BLaER1 (cell line): ENCODE measurements at regions not wholly inside any gene's neighbourhood (a gene's known extent, or its start where the extent isn't known, plus 50 kb on each side); places are given as distances from the start of the nearest gene placed in this dataset.
"Not testable (repeated sequence)": the region's sequence is repeated elsewhere in the genome, so short reads cannot be mapped to it uniquely, and the experiment has no call there.

Source experiments
- H3K27ac ChIP-seq: shearing (Covaris generic); formaldehyde crosslinking; 2 replicates; pipeline ENCODE4 v1.8.1; 2022
- H3K27me3 ChIP-seq: shearing (Covaris generic); formaldehyde crosslinking; 2 replicates; pipeline ENCODE4 v1.8.1; 2022
- H3K36me3 ChIP-seq: shearing (Covaris generic); formaldehyde crosslinking; 2 replicates; pipeline ENCODE4 v1.8.1; 2022
- H3K4me1 ChIP-seq: shearing (Covaris generic); formaldehyde crosslinking; 2 replicates; pipeline ENCODE4 v1.8.1; 2022
- H3K4me2 ChIP-seq: shearing (Covaris generic); formaldehyde crosslinking; 2 replicates; pipeline ENCODE4 v1.8.1; 2022
- H3K4me3 ChIP-seq: shearing (Covaris generic); formaldehyde crosslinking; 2 replicates; pipeline ENCODE4 v1.8.1; 2022
- H3K9ac ChIP-seq: shearing (Covaris generic); formaldehyde crosslinking; 2 replicates; pipeline ENCODE4 v1.8.1; 2022
- H3K9me3 ChIP-seq: shearing (Covaris generic); formaldehyde crosslinking; 2 replicates; pipeline ENCODE4 v1.8.1; 2022
- H4K20me1 ChIP-seq: shearing (Covaris generic); formaldehyde crosslinking; 2 replicates; pipeline ENCODE4 v1.8.1; 2022
- Cebpa-rat ChIP-seq: shearing (Covaris generic); IDR thresholded peaks from 2 replicates; pipeline ENCODE4 v1.8.1; 2022

GRCh38 chr12:38508246-38508645 is 191.7 kb downstream of the ALG10B start:
- no peaks in the 10 kb centered on the region for H4K20me1 ChIP-seq
- no peak overlapping the region for H3K4me2 ChIP-seq
- no peak overlapping the region for H3K27ac ChIP-seq
- no peak for TF ChIP-seq Cebpa-rat
- H3K36me3 ChIP-seq = no peaks in the 10 kb centered on the region
- H3K9me3 ChIP-seq = no peaks in the 10 kb centered on the region
- no peaks in the 10 kb centered on the region for H3K4me1 ChIP-seq
- no peaks in the 10 kb centered on the region for H3K27me3 ChIP-seq
- H3K4me3 ChIP-seq = no peak overlapping the region
- H3K9ac ChIP-seq = no peak overlapping the region

- Histone ChIP-seq H3K36me3 (no peaks in the 10 kb centered on the region), H3K27ac (no peak overlapping the region), H3K4me2 (no peak overlapping the region), H3K9me3 (no peaks in the 10 kb centered on the region), H3K9ac (no peak overlapping the region), H3K4me1 (no peaks in the 10 kb centered on the region), H3K4me3 (no peak overlapping the region), H4K20me1 (no peaks in the 10 kb centered on the region), H3K27me3 (no peaks in the 10 kb centered on the region)
- no peak for TF ChIP-seq Cebpa-rat
Observed at GRCh38 chr12:38515912-38516311, 199.3 kb downstream of the ALG10B start.

- no peak overlapping the region for H3K27ac ChIP-seq
- H3K4me2 ChIP-seq = no peak overlapping the region
- H3K4me1 ChIP-seq = no peaks in the 10 kb centered on the region
- TF ChIP-seq Cebpa-rat = no peak
- H3K4me3 ChIP-seq = no peak overlapping the region
- H3K9me3 ChIP-seq = no peaks in the 10 kb centered on the region
- H4K20me1 ChIP-seq = no peaks in the 10 kb centered on the region
- H3K36me3 ChIP-seq = no peaks in the 10 kb centered on the region
- no peaks in the 10 kb centered on the region for H3K27me3 ChIP-seq
- H3K9ac ChIP-seq = no peak overlapping the region
Observed at GRCh38 chr12:38516418-38516817, 199.8 kb downstream of the ALG10B start.

- no peaks in the 10 kb centered on the region for H3K4me1 ChIP-seq
- H3K27ac ChIP-seq = no peak overlapping the region
- H3K36me3 ChIP-seq = no peaks in the 10 kb centered on the region
- no peaks in the 10 kb centered on the region for H3K27me3 ChIP-seq
- H4K20me1 ChIP-seq = no peaks in the 10 kb centered on the region
- no peak overlapping the region for H3K4me3 ChIP-seq
- no peak overlapping the region for H3K9ac ChIP-seq
- no peaks in the 10 kb centered on the region for H3K9me3 ChIP-seq
- no peak for TF ChIP-seq Cebpa-rat
- no peak overlapping the region for H3K4me2 ChIP-seq
Observed at GRCh38 chr12:38523920-38524319, 207.3 kb downstream of the ALG10B start.

GRCh38 chr12:38527631-38528030 is 211.1 kb downstream of the ALG10B start:
- no peaks in the 10 kb centered on the region for H3K36me3 ChIP-seq
- no peak overlapping the region for H3K4me2 ChIP-seq
- no peak for TF ChIP-seq Cebpa-rat

GRCh38 chr12:38528527-38528926 is 212.0 kb downstream of the ALG10B start:
- TF ChIP-seq Cebpa-rat = no peak
- no peaks in the 10 kb centered on the region for H4K20me1 ChIP-seq
- no peak overlapping the region for H3K27ac ChIP-seq
- no peak overlapping the region for H3K9ac ChIP-seq
- H3K36me3 ChIP-seq = no peaks in the 10 kb centered on the region
- no peaks in the 10 kb centered on the region for H3K4me1 ChIP-seq
- H3K4me2 ChIP-seq = no peak overlapping the region
- H3K27me3 ChIP-seq = no peaks in the 10 kb centered on the region
- no peak overlapping the region for H3K4me3 ChIP-seq
- H3K9me3 ChIP-seq = no peaks in the 10 kb centered on the region

More at GRCh38 chr12:38527631-38528030, 211.1 kb downstream of the ALG10B start:
- Histone ChIP-seq H3K9me3 (no peaks in the 10 kb centered on the region), H3K4me3 (no peak overlapping the region), H4K20me1 (no peaks in the 10 kb centered on the region), H3K27ac (no peak overlapping the region), H3K27me3 (no peaks in the 10 kb centered on the region), H3K9ac (no peak overlapping the region), H3K4me1 (no peaks in the 10 kb centered on the region)

GRCh38 chr12:38529281-38529680 is 212.7 kb downstream of the ALG10B start:
- H3K36me3 ChIP-seq, H3K4me3 ChIP-seq, H3K4me1 ChIP-seq, H3K27ac ChIP-seq, H3K4me2 ChIP-seq, H3K9me3 ChIP-seq, H3K9ac ChIP-seq, H4K20me1 ChIP-seq, H3K27me3 ChIP-seq: not testable (repeated sequence)

- H3K9me3 ChIP-seq = no peaks in the 10 kb centered on the region
- H4K20me1 ChIP-seq = no peaks in the 10 kb centered on the region
- no peaks in the 10 kb centered on the region for H3K27me3 ChIP-seq
- TF ChIP-seq Cebpa-rat = no peak
- H3K36me3 ChIP-seq = no peaks in the 10 kb centered on the region
- H3K4me3 ChIP-seq = no peak overlapping the region
- no peak overlapping the region for H3K4me2 ChIP-seq
- no peaks in the 10 kb centered on the region for H3K4me1 ChIP-seq
- no peak overlapping the region for H3K27ac ChIP-seq
- no peak overlapping the region for H3K9ac ChIP-seq
Observed at GRCh38 chr12:38538319-38538718, 221.7 kb downstream of the ALG10B start.

- Histone ChIP-seq H3K4me1 (no peaks in the 10 kb centered on the region), H3K4me2 (no peak overlapping the region), H3K36me3 (no peaks in the 10 kb centered on the region), H3K4me3 (no peak overlapping the region), H3K27ac (no peak overlapping the region), H3K9ac (no peak overlapping the region), H3K9me3 (no peaks in the 10 kb centered on the region), H3K27me3 (no peaks in the 10 kb centered on the region), H4K20me1 (no peaks in the 10 kb centered on the region)
- TF ChIP-seq Cebpa-rat = no peak
Observed at GRCh38 chr12:38540156-38540555, 223.6 kb downstream of the ALG10B start.

- Histone ChIP-seq H3K4me2 (no peak overlapping the region), H3K4me1 (no peaks in the 10 kb centered on the region), H3K9ac (no peak overlapping the region), H3K27me3 (no peaks in the 10 kb centered on the region), H3K9me3 (no peaks in the 10 kb centered on the region), H4K20me1 (no peaks in the 10 kb centered on the region), H3K4me3 (no peak overlapping the region), H3K36me3 (no peaks in the 10 kb centered on the region), H3K27ac (no peak overlapping the region)
- no peak for TF ChIP-seq Cebpa-rat
Observed at GRCh38 chr12:38541849-38542248, 225.3 kb downstream of the ALG10B start.

GRCh38 chr12:38543151-38543550 is 226.6 kb downstream of the ALG10B start:
- Histone ChIP-seq H3K27me3 (no peaks in the 10 kb centered on the region), H3K4me3 (no peak overlapping the region), H3K27ac (no peak overlapping the region), H3K36me3 (no peaks in the 10 kb centered on the region), H3K4me1 (no peaks in the 10 kb centered on the region), H3K9ac (no peak overlapping the region), H3K4me2 (no peak overlapping the region), H3K9me3 (no peaks in the 10 kb centered on the region), H4K20me1 (no peaks in the 10 kb centered on the region)
- no peak for TF ChIP-seq Cebpa-rat
